D721Med (cell line): ENCODE measurements at regions not wholly inside any gene's neighbourhood (a gene's known extent, or its start where the extent isn't known, plus 50 kb on each side); places are given as distances from the start of the nearest gene placed in this dataset.

Experiments
- DNase-seq: peaks from one replicate; pipeline ENCODE4 v3.0.0; 2011; ENCODE audit warnings: low spot score; ENCODE audit not compliant: insufficient read length
- FAIRE-seq: peaks from 2 replicates; lab custom pipeline; 2011; peaks lifted over from hg19 to GRCh38; lab: Jason Lieb, UNC
- TF ChIP-seq, protein P1 (sequence below): IDR thresholded peaks from 2 replicates; pipeline ENCODE4 v1.5.1; 2012; ENCODE audit warnings: mild to moderate bottlenecking, control low read depth; ENCODE audit not compliant: insufficient read depth; ENCODE audit errors: missing control alignments

DNA sequence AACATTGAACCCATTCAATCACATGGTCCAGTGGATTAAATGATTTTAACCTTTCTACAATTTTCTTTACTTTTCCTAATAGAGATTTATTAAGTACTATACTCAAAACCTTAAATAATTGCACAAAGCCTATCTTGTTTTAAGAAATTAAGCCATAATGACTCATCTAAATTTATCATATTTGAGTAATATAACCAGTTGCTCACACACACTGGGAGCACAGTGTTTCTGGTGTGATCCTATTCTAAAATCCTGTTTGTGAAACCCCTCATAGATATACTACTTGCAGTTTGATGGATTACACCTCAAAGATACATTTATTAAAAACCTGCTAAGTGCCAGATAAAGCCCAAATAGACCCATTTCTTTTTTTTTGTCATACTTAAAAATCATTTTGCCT, 668.3 kb upstream of the CDH18 start:
- no peak for DNase-seq
- no peak for FAIRE-seq
- TF ChIP-seq, protein P1, sequence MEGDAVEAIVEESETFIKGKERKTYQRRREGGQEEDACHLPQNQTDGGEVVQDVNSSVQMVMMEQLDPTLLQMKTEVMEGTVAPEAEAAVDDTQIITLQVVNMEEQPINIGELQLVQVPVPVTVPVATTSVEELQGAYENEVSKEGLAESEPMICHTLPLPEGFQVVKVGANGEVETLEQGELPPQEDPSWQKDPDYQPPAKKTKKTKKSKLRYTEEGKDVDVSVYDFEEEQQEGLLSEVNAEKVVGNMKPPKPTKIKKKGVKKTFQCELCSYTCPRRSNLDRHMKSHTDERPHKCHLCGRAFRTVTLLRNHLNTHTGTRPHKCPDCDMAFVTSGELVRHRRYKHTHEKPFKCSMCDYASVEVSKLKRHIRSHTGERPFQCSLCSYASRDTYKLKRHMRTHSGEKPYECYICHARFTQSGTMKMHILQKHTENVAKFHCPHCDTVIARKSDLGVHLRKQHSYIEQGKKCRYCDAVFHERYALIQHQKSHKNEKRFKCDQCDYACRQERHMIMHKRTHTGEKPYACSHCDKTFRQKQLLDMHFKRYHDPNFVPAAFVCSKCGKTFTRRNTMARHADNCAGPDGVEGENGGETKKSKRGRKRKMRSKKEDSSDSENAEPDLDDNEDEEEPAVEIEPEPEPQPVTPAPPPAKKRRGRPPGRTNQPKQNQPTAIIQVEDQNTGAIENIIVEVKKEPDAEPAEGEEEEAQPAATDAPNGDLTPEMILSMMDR = no peak

DNA sequence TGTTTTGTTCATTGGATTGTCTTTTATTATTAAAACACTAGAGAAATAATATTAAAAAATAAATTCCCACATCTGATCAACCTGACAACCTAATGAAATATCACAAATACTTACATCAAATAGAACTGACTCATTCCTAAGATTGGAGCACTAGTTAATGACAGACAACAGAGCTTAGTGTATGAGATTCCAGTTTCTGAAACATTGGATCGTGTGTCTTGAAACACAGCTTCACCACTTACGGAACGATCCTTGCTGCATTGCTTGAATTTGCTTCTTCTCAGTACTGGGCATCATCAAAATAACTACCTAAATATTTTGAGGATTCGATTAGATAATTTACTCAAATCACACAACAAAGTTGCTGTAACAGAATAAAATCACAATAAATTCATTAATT, 667.2 kb upstream of the CDH18 start:
- TF ChIP-seq, protein P1 = no peak
- no peak for DNase-seq
- FAIRE-seq = peak; percentile 21

GRCh38 chr5:20654746-20655145, 666.7 kb upstream of the CDH18 start:
- TF ChIP-seq, protein P1 = no peak
- FAIRE-seq (no peak), DNase-seq (no peak)

DNA sequence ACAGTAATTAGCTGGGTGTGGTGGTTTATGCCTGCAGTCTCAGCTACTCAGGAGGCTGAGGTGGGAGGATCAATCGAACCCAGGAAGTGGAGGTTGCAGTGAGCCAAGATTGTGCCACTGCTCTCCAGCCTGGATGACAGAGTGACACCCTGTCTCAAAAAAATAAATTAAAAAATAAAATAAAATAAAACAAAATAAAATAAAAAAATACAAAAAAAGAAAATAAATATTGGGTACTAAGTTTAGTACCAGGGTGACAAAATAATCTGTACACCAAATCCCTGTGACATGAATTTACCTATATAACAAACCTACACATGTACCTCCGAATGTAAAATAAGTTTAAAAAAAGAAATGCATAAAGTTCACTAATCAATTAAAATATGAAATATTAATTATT, 666.0 kb upstream of the CDH18 start:
- no peak for FAIRE-seq
- no peak for DNase-seq
- TF ChIP-seq, protein P1 = no peak

DNA sequence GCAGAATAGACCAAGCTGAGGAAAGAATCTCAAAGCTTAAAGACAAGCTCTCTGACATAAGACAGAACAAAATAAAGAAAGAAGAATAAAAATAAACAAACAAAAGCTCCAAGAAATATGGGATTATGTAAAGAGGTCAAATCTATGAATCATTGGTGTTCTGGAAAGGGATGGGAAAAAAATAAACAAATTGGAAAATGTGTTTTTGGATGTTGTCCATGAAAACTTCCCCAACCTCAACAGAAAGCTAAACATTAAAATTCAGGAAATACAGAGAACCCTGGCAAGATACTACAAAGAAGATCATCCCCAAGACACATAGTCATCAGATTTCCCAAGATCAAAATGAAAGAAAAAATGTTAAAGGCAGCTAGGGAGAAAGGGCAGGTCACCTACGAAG, 662.0 kb upstream of the CDH18 start:
- no peak for FAIRE-seq
- no peak for DNase-seq
- TF ChIP-seq, protein P1 = no peak

DNA sequence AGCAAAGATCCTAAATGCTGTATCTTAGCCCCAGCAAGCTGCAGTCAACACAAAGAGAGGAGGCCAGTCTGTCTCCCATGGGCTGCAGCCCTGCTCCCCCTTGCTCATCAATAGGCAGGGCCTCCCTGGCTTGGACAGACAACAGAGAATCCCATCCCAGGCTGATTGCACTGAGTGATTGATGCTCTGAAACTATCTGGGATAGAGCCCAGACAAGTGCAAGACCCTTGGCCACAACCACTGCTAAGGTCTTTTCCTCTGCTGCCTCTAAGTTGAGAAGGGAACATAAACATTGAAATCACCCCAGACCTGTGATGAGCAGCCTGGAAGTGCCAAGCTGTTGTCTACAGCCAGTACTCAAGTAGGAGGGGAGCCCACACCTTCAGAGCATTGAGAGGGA, 661.0 kb upstream of the CDH18 start:
- no peak for FAIRE-seq
- DNase-seq = no peak
- TF ChIP-seq, protein P1 = no peak

- DNase-seq (no peak), FAIRE-seq (no peak)
- TF ChIP-seq, protein P1 = no peak
Measured at GRCh38 chr5:20636686-20637085, 648.7 kb upstream of the CDH18 start.
